Neuronal stem cell (in vitro differentiated cells): ENCODE measurements at regions not wholly inside any gene's neighbourhood (a gene's known extent, or its start where the extent isn't known, plus 50 kb on each side); places are given as distances from the start of the nearest gene placed in this dataset.

Experiments used
- DNase-seq: peaks from one replicate; pipeline ENCODE4 v3.0.0-alpha.2; 2013; ENCODE audit warnings: low spot score
- H2AFZ ChIP-seq: one replicate; pipeline ENCODE4 v1.6.1; 2013; ENCODE audit warnings: mild to moderate bottlenecking, low read length, inconsistent platforms
- H2AK5ac ChIP-seq: 2 replicates; pipeline ENCODE4 v1.6.1; 2013; ENCODE audit warnings: low read depth, mild to moderate bottlenecking, inconsistent platforms, low read length, moderate library complexity, mixed read lengths
- H2BK120ac ChIP-seq: 2 replicates; pipeline ENCODE4 v1.6.1; 2013; ENCODE audit warnings: low read depth, mild to moderate bottlenecking, inconsistent platforms, low read length, moderate library complexity, mixed read lengths
- H2BK12ac ChIP-seq: one replicate; pipeline ENCODE4 v1.6.1; 2013; ENCODE audit warnings: low read length, inconsistent platforms
- H2BK15ac ChIP-seq: 2 replicates; pipeline ENCODE4 v1.6.1; 2013; ENCODE audit warnings: mild to moderate bottlenecking, low read length, inconsistent platforms, mixed read lengths
- H2BK5ac ChIP-seq: one replicate; pipeline ENCODE4 v1.6.1; 2013; ENCODE audit warnings: inconsistent platforms, mild to moderate bottlenecking, low read length, moderate library complexity
- H3K14ac ChIP-seq: one replicate; pipeline ENCODE4 v1.6.1; 2013; ENCODE audit warnings: low read length, inconsistent platforms
- H3K18ac ChIP-seq: 2 replicates; pipeline ENCODE4 v1.6.1; 2013; ENCODE audit warnings: low read length, inconsistent platforms
- H3K23ac ChIP-seq: 2 replicates; pipeline ENCODE4 v1.6.1; 2013; ENCODE audit warnings: low read depth, mild to moderate bottlenecking, mixed read lengths, low read length, inconsistent platforms; ENCODE audit not compliant: poor library complexity
- H3K27ac ChIP-seq: replicated peaks from 3 replicates; pipeline ENCODE4 v1.5.1; 2013; ENCODE audit warnings: low read length, inconsistent platforms
- H3K27me3 ChIP-seq, 3 experiments: 2 replicates each; pipeline ENCODE4 v1.6.1; 2013; ENCODE audit warnings: low read length in 3 of 3, mild to moderate bottlenecking in 2 of 3, inconsistent platforms in 1 of 3, low read depth in 1 of 3, mixed read lengths in 1 of 3, moderate library complexity in 1 of 3; ENCODE audit not compliant: control insufficient read depth in 3 of 3, insufficient read depth in 3 of 3
- H3K36me3 ChIP-seq, 2 donors: replicated peaks in 1 of 2; 2 replicates each; pipeline ENCODE4 v1.6.1; 2013; ENCODE audit warnings: low read length in 2 of 2; ENCODE audit not compliant: control insufficient read depth in 2 of 2, insufficient read depth in 2 of 2
- H3K4ac ChIP-seq: 2 replicates; pipeline ENCODE4 v1.6.1; 2013; ENCODE audit warnings: inconsistent platforms, mild to moderate bottlenecking, low read length, moderate library complexity
- H3K4me1 ChIP-seq, 2 donors: 1 replicate in 1 of 2; 2 replicates in 1 of 2; pipeline ENCODE4 v1.6.1; 2013; ENCODE audit warnings: low read length in 2 of 2, low read depth in 1 of 2; ENCODE audit not compliant: control insufficient read depth in 2 of 2, insufficient read depth in 1 of 2
- H3K4me2 ChIP-seq: one replicate; pipeline ENCODE4 v1.6.1; 2013; ENCODE audit warnings: mild to moderate bottlenecking, low read length, inconsistent platforms; ENCODE audit not compliant: insufficient read depth, poor library complexity, severe bottlenecking
- H3K4me3 ChIP-seq, 2 donors: 2 replicates each; pipeline ENCODE4 v1.5.1; 2013; ENCODE audit warnings: low read length in 2 of 2, mild to moderate bottlenecking in 2 of 2, inconsistent platforms in 1 of 2, moderate library complexity in 1 of 2
- H3K79me1 ChIP-seq: one replicate; pipeline ENCODE4 v1.6.1; 2013; ENCODE audit warnings: low read depth, mild to moderate bottlenecking, inconsistent platforms, low read length, moderate library complexity
- H3K9ac ChIP-seq: one replicate; pipeline ENCODE4 v1.6.1; 2013; ENCODE audit warnings: mild to moderate bottlenecking, low read depth, low read length, inconsistent platforms; ENCODE audit not compliant: poor library complexity
- H3K9me3 ChIP-seq, 2 donors: replicated peaks in 1 of 2; 2 replicates each; pipeline versions ENCODE3 to v1.6.1; 2013; ENCODE audit warnings: low read length in 2 of 2, mild to moderate bottlenecking in 2 of 2, inconsistent platforms in 1 of 2, low read depth in 1 of 2, mixed read lengths in 1 of 2, moderate library complexity in 1 of 2; ENCODE audit not compliant: control insufficient read depth in 2 of 2, insufficient read depth in 1 of 2
- H4K8ac ChIP-seq: one replicate; pipeline ENCODE4 v1.6.1; 2013; ENCODE audit warnings: low read depth, mild to moderate bottlenecking, inconsistent platforms, low read length, moderate library complexity
- H4K91ac ChIP-seq: one replicate; pipeline ENCODE4 v1.6.1; 2013; ENCODE audit warnings: low read length, low read depth, mild to moderate bottlenecking, inconsistent platforms; ENCODE audit not compliant: poor library complexity
- WGBS, 2 donors: extraction: QIAGEN DNeasy Blood & Tissue Kit; methylation state at CpG; one replicate each; pipeline ENCODE4 v1.1.7; 2013; ENCODE audit warnings: missing lambda C conversion rate in 2 of 2, mixed read lengths in 1 of 2; ENCODE audit not compliant: insufficient read length in 2 of 2, insufficient replicate concordance in 1 of 2; ENCODE audit errors: extremely low coverage in 2 of 2; 5-methylcytosine and 5-hydroxymethylcytosine counted together

DNA sequence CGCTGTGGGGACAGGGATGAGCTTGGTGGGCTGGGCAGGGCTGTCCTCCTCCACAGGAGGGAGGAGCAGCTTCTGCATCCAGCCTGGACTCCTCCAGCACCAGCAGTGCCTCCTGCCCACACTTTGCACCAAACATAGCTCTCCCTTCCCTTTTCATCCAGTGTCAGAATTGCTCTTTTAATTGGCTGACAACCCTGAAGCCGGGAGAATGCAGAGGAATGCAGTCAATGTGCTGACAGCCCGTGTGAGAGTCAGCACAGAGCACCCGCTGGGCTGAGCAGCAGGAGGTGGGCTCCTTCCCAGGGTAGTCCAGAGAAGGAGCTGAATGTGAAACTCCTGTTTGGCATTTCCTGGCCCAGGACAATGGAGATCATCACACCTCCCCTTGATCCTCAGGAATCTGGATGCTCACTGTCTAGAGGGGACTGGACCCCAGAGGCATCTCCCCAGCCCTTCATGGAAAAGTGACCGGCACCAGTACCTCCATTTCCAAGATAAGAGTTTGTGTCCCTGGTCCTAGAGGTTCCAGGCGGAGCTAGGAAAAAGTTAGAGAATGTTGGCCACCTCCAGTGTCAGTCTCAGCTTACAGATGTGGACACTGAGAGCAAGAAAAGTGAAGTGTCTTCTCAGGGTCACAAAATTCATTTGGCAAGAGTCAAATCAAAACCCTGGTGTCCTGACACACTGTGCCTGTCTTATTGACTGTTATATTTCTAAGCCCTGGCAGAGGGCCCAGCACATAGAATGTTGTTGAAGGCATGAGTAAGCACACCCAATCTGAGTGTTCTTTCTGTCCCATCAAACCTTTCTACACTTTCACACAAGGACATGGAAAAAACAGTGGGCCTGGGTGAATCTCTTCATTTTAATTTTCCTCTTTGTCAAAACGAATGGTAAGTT, 202.1 kb downstream of the SNX18 start:
- Histone ChIP-seq H3K36me3 (no peaks in the 10 kb centered on the region), H2BK120ac (no peak overlapping the region), H3K4me1 (peaks cover 7 to 13% of the 10 kb centered on the region in 2 donors), H3K9ac (no peak overlapping the region), H2BK15ac (no peak overlapping the region), H4K91ac (no peak overlapping the region), H3K27me3 (no peaks in the 10 kb centered on the region), H3K18ac (peak overlapping the region; percentile 53), H3K23ac (no peak overlapping the region), H3K4me2 (no peak overlapping the region), H2BK5ac (no peak overlapping the region), H4K8ac (no peak overlapping the region), H2AFZ (peak overlapping the region; percentile 52), H3K4ac (no peak overlapping the region), H3K4me3 (no peak overlapping the region), H2AK5ac (no peak overlapping the region), H3K79me1 (no peaks in the 10 kb centered on the region), H3K9me3 (peaks cover 0 to 3% of the 10 kb centered on the region in 2 donors), H2BK12ac (no peak overlapping the region), H3K14ac (no peak overlapping the region), H3K27ac (peak overlapping the region; percentile 69)
- peak; percentile 52 for DNase-seq
- WGBS, 2 donors, result no CpG with 5 or more reads among the region's 7 CpGs

DNA sequence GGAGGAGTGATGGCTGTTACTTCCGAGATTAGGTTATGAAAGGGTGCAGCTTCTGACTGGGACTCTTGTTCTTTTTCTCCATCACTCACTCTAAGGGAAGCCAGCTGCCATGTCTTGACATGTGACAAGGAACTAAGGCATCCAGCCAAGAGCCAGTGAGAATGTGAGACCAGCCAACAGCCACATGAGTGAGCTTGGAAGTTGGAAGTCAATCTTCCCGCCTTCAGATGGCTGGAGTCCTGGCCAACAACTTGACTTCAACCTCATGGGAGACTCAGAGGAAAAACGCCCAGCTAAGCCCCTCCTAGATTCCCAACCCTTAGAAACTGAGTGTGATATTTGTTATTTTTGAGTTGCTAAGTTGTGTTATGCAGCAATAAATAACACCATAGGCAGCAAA, 201.1 kb downstream of the SNX18 start:
- H3K79me1 ChIP-seq, result no peaks in the 10 kb centered on the region
- no peak overlapping the region for H3K23ac ChIP-seq
- no peak overlapping the region for H3K14ac ChIP-seq
- H3K18ac ChIP-seq, result no peak overlapping the region
- H4K91ac ChIP-seq, result no peak overlapping the region
- no peak overlapping the region for H2BK12ac ChIP-seq
- H3K4me2 ChIP-seq, result no peak overlapping the region
- H3K9ac ChIP-seq, result no peak overlapping the region
- peak overlapping the region; percentile 46 for H2BK15ac ChIP-seq
- no peak overlapping the region for H4K8ac ChIP-seq
- no peaks in the 10 kb centered on the region for H3K27me3 ChIP-seq
- H3K4ac ChIP-seq, result no peak overlapping the region
- no peak overlapping the region for H2AK5ac ChIP-seq
- no peaks in the 10 kb centered on the region for H3K36me3 ChIP-seq
- H3K4me3 ChIP-seq, result no peak overlapping the region
- H3K9me3 ChIP-seq, result peaks cover 0 to 3% of the 10 kb centered on the region in 2 donors
- no peak overlapping the region for H2BK5ac ChIP-seq
- DNase-seq, result no peak
- peaks cover 7 to 13% of the 10 kb centered on the region in 2 donors for H3K4me1 ChIP-seq
- no peak overlapping the region for H2BK120ac ChIP-seq
- H3K27ac ChIP-seq, result no peak overlapping the region
- no peak overlapping the region for H2AFZ ChIP-seq
- WGBS, 2 donors, result no CpG with 5 or more reads among the region's 3 CpGs

DNA sequence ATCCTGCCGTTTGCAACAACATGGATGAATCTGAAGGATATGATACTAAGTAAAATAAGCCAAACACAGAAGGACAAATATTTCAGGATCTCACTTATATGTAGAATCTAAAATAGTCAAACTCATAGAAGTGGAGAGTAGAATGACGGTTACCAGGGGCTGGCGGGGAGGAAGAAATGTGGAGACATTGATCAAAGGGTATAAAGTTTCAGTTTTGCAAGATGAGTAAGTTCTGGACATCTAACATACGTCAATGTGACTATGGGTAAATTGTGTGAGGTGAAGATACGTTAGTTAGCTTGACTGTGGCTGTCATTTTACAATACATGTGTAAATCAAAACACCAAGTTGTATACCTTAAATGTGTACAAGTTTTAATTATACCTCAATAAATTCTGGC, 200.3 kb downstream of the SNX18 start:
- no peak overlapping the region for H2AFZ ChIP-seq
- no peak overlapping the region for H4K91ac ChIP-seq
- H2BK120ac ChIP-seq, result no peak overlapping the region
- H3K9me3 ChIP-seq, result peaks cover 0 to 3% of the 10 kb centered on the region in 2 donors
- no peaks in the 10 kb centered on the region for H3K27me3 ChIP-seq
- H2BK15ac ChIP-seq, result no peak overlapping the region
- H3K23ac ChIP-seq, result no peak overlapping the region
- no peak for DNase-seq
- H2BK5ac ChIP-seq, result no peak overlapping the region
- no peak overlapping the region for H3K4me3 ChIP-seq
- no peak overlapping the region for H4K8ac ChIP-seq
- H3K4me2 ChIP-seq, result no peak overlapping the region
- H3K4ac ChIP-seq, result no peak overlapping the region
- H3K18ac ChIP-seq, result no peak overlapping the region
- no peak overlapping the region for H2BK12ac ChIP-seq
- H3K4me1 ChIP-seq, result peaks cover 7 to 13% of the 10 kb centered on the region in 2 donors
- H3K14ac ChIP-seq, result no peak overlapping the region
- H2AK5ac ChIP-seq, result no peak overlapping the region
- H3K27ac ChIP-seq, result no peak overlapping the region
- no CpG with 5 or more reads among the region's 5 CpGs for WGBS, 2 donors
- no peak overlapping the region for H3K9ac ChIP-seq
- H3K36me3 ChIP-seq, result no peaks in the 10 kb centered on the region
- H3K79me1 ChIP-seq, result no peaks in the 10 kb centered on the region

DNA sequence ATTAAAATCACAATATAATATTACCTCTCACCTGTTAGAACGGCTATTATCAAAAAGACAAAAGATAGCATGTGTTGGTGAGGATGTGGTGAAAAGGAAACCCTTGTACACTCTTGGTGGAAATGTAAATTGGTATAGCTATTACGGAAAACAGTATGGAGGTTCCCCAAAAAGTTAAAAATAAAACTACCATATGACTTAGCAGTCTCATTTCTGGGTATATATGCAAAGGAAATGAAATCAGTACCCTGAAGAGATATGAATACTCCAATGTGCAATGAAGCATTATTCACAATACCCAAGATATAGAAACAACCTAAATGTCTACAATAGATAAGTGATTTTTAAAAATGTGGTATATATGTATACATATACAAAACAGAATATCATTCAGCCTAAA, 199.9 kb downstream of the SNX18 start:
- no peak overlapping the region for H3K9ac ChIP-seq
- H2BK5ac ChIP-seq, result no peak overlapping the region
- WGBS, 2 donors, result no CpG with 5 or more reads among the region's 2 CpGs

More for the DNA sequence above, 199.9 kb downstream of the SNX18 start:
- H3K18ac ChIP-seq, result no peak overlapping the region
- H2BK15ac ChIP-seq, result no peak overlapping the region
- peaks cover 7 to 13% of the 10 kb centered on the region in 2 donors for H3K4me1 ChIP-seq
- no peak overlapping the region for H3K23ac ChIP-seq
- no peaks in the 10 kb centered on the region for H3K36me3 ChIP-seq
- H2BK120ac ChIP-seq, result no peak overlapping the region
- H3K9me3 ChIP-seq, result peaks cover 0 to 3% of the 10 kb centered on the region in 2 donors
- no peak overlapping the region for H2AK5ac ChIP-seq
- H3K4me3 ChIP-seq, result no peak overlapping the region
- no peak overlapping the region for H3K27ac ChIP-seq
- no peak overlapping the region for H2AFZ ChIP-seq
- H3K14ac ChIP-seq, result no peak overlapping the region
- no peak overlapping the region for H4K91ac ChIP-seq
- no peaks in the 10 kb centered on the region for H3K27me3 ChIP-seq
- H2BK12ac ChIP-seq, result no peak overlapping the region
- H3K4me2 ChIP-seq, result no peak overlapping the region
- no peak overlapping the region for H4K8ac ChIP-seq
- H3K79me1 ChIP-seq, result no peaks in the 10 kb centered on the region
- no peak overlapping the region for H3K4ac ChIP-seq
- no peak for DNase-seq
